Activated CD8-positive, alpha-beta T cell treated with anti-CD3 and anti-CD28 coated beads for 36 hours (primary cell): ENCODE measurements at regions not wholly inside any gene's neighbourhood (a gene's known extent, or its start where the extent isn't known, plus 50 kb on each side); places are given as distances from the start of the nearest gene placed in this dataset.
"Not testable (repeated sequence)": the region's sequence is repeated elsewhere in the genome, so short reads cannot be mapped to it uniquely, and the experiment has no call there.

ENCODE experiments used
- ATAC-seq: fragments of 200-7000 bp; cut with Tn5 transposase; one replicate; pipeline ENCODE4 v1.10.0; 2021; ENCODE audit warnings: mild to moderate bottlenecking, moderate library complexity
- CTCF ChIA-PET: fragments of 350-600 bp; sonication (Branson Sonifier 250); formaldehyde crosslinking; loops from one replicate; lab custom pipeline; 2021; ENCODE audit warnings: antibody characterized with exemption; lab: Charles Lee
- POLR2A ChIA-PET: fragments of 350-600 bp; sonication (Branson Sonifier 250); formaldehyde crosslinking; loops from one replicate; lab custom pipeline; 2021; ENCODE audit warnings: antibody characterized with exemption; lab: Charles Lee
- DNase-seq: peaks from one replicate; pipeline ENCODE4 v3.0.0-alpha.2; 2020
- H3K27ac Mint-ChIP-seq: one replicate; pipeline ENCODE4 v1.8.0; 2021; ENCODE audit warnings: mild to moderate bottlenecking, mixed read lengths
- H3K27me3 Mint-ChIP-seq: one replicate; pipeline ENCODE4 v1.8.0; 2021; ENCODE audit warnings: mixed read lengths
- H3K36me3 Mint-ChIP-seq: one replicate; pipeline ENCODE4 v1.8.0; 2021; ENCODE audit warnings: low read depth, mixed read lengths
- H3K4me1 Mint-ChIP-seq: one replicate; pipeline ENCODE4 v1.8.0; 2021; ENCODE audit warnings: low read depth, mixed read lengths
- H3K4me3 Mint-ChIP-seq: one replicate; pipeline ENCODE4 v1.8.0; 2021; ENCODE audit warnings: mild to moderate bottlenecking, moderate library complexity, mixed read lengths
- H3K9me3 Mint-ChIP-seq: one replicate; pipeline ENCODE4 v1.8.0; 2021; ENCODE audit warnings: mixed read lengths
- intact Hi-C: fragments of 100-400 bp; cut with micrococcal nuclease; formaldehyde crosslinking; loops from one replicate; pipeline ENCODE4 v1.10.0; 2022
- TF ChIP-seq, protein P1 (sequence below): fragments of 200-600 bp; IDR thresholded peaks from one replicate; pipeline ENCODE4 v1.8.0; 2022; ENCODE audit warnings: antibody characterized with exemption, mild to moderate bottlenecking

DNA sequence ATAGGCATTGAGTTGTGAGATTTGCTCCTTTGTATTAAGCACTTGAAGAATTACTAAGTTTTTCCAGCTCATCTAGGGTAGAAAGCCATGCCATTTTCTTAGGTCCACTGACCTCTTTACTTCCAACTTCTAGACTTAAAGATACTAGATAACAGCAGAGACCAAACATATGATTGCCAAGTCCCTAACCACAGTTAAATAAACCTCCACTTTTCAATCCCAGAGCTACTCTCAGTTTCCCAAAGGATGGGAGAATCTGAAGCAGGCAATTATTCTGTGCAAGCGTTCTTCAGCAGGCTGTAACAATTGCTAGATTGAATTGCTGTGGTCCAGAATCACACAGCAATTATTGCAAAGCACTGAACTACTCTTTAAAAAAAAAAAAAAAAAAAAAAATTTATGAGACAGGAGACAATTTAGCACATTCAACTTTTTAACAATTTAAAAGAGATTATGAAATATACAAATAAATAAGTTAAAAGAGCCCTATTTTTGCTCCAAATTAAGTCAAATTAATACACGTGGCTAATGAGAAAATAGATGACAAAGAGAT, 104.0 kb upstream of the PRSS16 start:
- Mint-ChIP-seq H3K4me1 (peaks cover 24% of the 10 kb centered on the region), H3K9me3 (no peaks in the 10 kb centered on the region)

DNA sequence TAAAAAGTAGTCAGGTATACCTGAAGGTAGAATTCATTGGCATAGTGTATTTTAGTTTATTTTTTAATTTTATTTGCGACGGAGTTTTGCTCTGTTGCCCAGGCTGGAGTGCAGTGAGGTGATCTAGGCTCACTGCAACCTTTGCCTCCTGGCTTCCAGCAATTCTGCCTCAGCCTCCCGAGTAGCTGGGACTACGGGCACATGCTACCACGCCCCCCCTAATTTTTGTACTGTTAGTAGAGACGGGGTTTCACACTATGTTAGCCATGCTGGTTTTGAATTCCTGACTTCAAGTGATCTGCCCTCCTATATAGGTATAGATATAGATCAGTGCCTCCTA, 102.8 kb upstream of the PRSS16 start:
- intact Hi-C loops = loop anchor here (5.0 kb wide), 1 partner anchor 668 kb away; a partner anchor contains a TSS
- TF ChIP-seq, protein P1, sequence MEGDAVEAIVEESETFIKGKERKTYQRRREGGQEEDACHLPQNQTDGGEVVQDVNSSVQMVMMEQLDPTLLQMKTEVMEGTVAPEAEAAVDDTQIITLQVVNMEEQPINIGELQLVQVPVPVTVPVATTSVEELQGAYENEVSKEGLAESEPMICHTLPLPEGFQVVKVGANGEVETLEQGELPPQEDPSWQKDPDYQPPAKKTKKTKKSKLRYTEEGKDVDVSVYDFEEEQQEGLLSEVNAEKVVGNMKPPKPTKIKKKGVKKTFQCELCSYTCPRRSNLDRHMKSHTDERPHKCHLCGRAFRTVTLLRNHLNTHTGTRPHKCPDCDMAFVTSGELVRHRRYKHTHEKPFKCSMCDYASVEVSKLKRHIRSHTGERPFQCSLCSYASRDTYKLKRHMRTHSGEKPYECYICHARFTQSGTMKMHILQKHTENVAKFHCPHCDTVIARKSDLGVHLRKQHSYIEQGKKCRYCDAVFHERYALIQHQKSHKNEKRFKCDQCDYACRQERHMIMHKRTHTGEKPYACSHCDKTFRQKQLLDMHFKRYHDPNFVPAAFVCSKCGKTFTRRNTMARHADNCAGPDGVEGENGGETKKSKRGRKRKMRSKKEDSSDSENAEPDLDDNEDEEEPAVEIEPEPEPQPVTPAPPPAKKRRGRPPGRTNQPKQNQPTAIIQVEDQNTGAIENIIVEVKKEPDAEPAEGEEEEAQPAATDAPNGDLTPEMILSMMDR = no peak
- ChIA-PET POLR2A (interaction anchor here (0.8 to 14.7 kb wide), 23 partner anchors 6 to 1124 kb away, joined by 3 to 692 read pairs (median 33); a partner anchor contains a TSS), CTCF (interaction anchor here (0.9 to 3.3 kb wide), 7 partner anchors 11 to 665 kb away, joined by 3 to 15 read pairs (median 4); a partner anchor contains a TSS)
- Mint-ChIP-seq H3K4me3 (no peak overlapping the region), H3K36me3 (peaks cover 8% of the 10 kb centered on the region), H3K27me3 (no peaks in the 10 kb centered on the region), H3K27ac (no peak overlapping the region), H3K4me1 (peaks cover 18% of the 10 kb centered on the region), H3K9me3 (no peaks in the 10 kb centered on the region)
- peak; percentile 20 for DNase-seq
- ATAC-seq = no peak

More for the DNA sequence above, 104.0 kb upstream of the PRSS16 start:
- ChIA-PET POLR2A (interaction anchor here (0.8 to 14.7 kb wide), 9 partner anchors 13 to 927 kb away, joined by 3 to 692 read pairs (median 3); a partner anchor contains a TSS), CTCF (interaction anchor here (0.9 to 3.3 kb wide), 2 partner anchors 10 to 16 kb away, joined by 4 to 15 read pairs; a partner anchor contains a TSS)
- DNase-seq (no peak), ATAC-seq (no peak)
- H3K27me3 Mint-ChIP-seq = no peaks in the 10 kb centered on the region
- TF ChIP-seq, protein P1 = no peak
- peak overlapping the region; percentile 77 for H3K27ac Mint-ChIP-seq
- intact Hi-C loops = no loop called here
- H3K4me3 Mint-ChIP-seq = peak overlapping the region; percentile 48
- peaks cover 13% of the 10 kb centered on the region for H3K36me3 Mint-ChIP-seq

DNA sequence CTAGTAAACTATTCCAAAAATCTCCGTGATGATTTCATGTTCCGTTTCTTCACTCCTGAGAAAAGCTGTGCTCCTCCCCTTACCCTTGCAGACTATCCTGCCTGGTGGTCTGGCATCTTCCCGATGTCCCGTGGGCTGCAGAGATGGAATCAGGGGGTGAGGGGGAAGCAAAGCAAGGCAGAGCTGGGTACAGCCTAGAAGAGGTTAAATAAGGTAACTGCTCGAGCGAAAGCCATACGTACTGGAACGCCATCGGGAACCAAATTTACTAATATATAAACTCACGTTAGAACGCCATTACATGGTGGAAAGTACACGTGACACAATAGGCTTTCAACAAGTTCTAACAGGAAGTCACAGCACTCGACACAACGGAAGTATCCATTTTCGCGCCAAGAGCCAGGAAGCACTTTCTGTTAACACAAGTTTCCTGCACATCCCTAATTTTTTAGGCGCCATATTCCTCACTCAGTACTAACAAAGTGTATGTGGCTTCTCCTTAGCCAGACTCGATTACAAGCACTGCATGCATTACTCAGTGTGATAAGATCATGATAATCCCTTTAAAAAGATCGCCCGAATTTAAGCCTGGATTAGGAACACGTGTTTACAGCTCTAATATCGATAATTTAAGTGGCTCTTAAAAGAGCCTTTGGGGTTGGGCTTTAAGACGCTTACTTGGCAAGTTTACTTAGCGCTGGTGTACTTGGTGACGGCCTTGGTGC, 101.6 kb upstream of the PRSS16 start:
- no peak overlapping the region for H3K4me3 Mint-ChIP-seq

DNA sequence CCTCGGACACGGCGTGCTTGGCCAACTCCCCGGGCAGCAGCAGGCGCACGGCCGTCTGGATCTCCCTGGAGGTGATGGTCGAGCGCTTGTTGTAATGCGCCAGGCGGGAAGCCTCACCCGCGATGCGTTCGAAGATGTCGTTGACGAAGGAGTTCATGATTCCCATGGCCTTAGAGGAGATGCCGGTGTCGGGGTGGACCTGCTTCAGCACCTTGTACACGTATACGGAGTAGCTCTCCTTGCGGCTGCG, 101.1 kb upstream of the PRSS16 start:
- not testable (repeated sequence) for H3K9me3 Mint-ChIP-seq, H3K27me3 Mint-ChIP-seq, H3K36me3 Mint-ChIP-seq, H3K27ac Mint-ChIP-seq, DNase-seq, ATAC-seq, H3K4me3 Mint-ChIP-seq
- intact Hi-C loops = loop anchor here (2.0 to 5.0 kb wide), 2 partner anchors 14 to 666 kb away; a partner anchor contains a TSS
- POLR2A ChIA-PET = interaction anchor here (0.7 to 14.7 kb wide), 41 partner anchors 8 to 1119 kb away, joined by 3 to 692 read pairs (median 11); partner anchors contain the start of gene ZNF391
- peaks cover 16% of the 10 kb centered on the region for H3K4me1 Mint-ChIP-seq
- CTCF ChIA-PET = interaction anchor here (1.2 to 3.3 kb wide), 2 partner anchors 19 to 606 kb away, joined by 3 to 15 read pairs; no protein-coding TSS in a partner anchor

More for the DNA sequence above, 101.6 kb upstream of the PRSS16 start:
- H3K4me1 Mint-ChIP-seq = peaks cover 18% of the 10 kb centered on the region
- H3K27ac Mint-ChIP-seq = no peak overlapping the region
- ChIA-PET POLR2A (interaction anchor here (0.6 to 14.7 kb wide), 40 partner anchors 8 to 1125 kb away, joined by 3 to 692 read pairs (median 11); partner anchors contain the start of gene ZNF391), CTCF (interaction anchor here (0.9 to 3.3 kb wide), 8 partner anchors 12 to 664 kb away, joined by 3 to 15 read pairs (median 4); a partner anchor contains a TSS)
- DNase-seq = peak; percentile 82
- TF ChIP-seq, protein P1 = no peak
- no peaks in the 10 kb centered on the region for H3K27me3 Mint-ChIP-seq
- peak; percentile 31 for ATAC-seq
- no peaks in the 10 kb centered on the region for H3K9me3 Mint-ChIP-seq
- H3K36me3 Mint-ChIP-seq = peaks cover 6% of the 10 kb centered on the region
- intact Hi-C loops = loop anchor here (2.0 to 5.0 kb wide), 2 partner anchors 13 to 666 kb away; a partner anchor contains a TSS

DNA sequence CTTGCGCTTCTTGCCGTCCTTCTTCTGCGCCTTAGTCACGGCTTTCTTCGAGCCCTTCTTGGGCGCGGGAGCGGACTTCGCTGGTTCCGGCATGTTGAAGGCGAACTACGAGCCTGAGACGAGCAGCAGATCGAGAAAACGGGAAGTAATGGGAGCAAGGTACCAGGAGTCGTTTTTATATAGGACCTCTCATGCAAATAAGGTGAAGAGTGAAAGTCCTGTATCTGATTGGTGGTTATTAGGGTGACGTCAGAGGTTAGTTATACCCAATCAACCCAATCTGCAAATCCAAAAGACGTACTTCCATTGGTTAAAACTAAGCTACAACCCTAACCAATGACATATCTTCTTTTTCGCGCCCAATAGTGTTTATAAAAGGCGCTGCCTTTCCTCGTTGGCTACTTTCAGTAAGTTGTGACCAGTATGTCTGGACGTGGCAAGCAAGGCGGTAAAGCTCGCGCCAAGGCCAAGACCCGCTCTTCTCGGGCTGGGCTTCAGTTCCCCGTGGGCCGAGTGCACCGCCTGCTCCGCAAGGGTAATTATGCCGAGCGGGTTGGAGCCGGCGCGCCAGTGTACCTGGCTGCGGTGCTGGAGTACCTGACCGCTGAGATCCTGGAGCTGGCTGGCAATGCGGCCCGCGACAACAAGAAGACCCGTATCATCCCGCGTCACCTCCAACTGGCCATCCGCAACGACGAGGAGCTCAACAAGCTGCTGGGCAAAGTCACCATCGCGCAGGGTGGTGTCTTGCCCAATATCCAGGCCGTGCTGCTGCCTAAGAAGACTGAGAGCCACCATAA, 100.6 kb upstream of the PRSS16 start:
- CTCF ChIA-PET = interaction anchor here (0.9 to 3.3 kb wide), 5 partner anchors 10 to 605 kb away, joined by 3 to 15 read pairs (median 4); no protein-coding TSS in a partner anchor
- peak; percentile 85 for DNase-seq
- peak; percentile 72 for ATAC-seq
- Mint-ChIP-seq H3K36me3 (peaks cover 6% of the 10 kb centered on the region), H3K4me3 (no peak overlapping the region), H3K4me1 (peaks cover 13% of the 10 kb centered on the region), H3K9me3 (no peaks in the 10 kb centered on the region), H3K27me3 (no peaks in the 10 kb centered on the region), H3K27ac (no peak overlapping the region)
- POLR2A ChIA-PET = interaction anchor here (0.5 to 14.7 kb wide), 61 partner anchors 9 to 1777 kb away, joined by 3 to 692 read pairs (median 6); partner anchors contain the start of genes TRIM27, ZNF184 and ZNF391
- TF ChIP-seq, protein P1 = no peak
- intact Hi-C loops = loop anchor here (2.0 to 5.0 kb wide), 2 partner anchors 14 to 665 kb away; a partner anchor contains a TSS
